ENCODE measurements at regions not wholly inside any gene's neighbourhood (a gene's known extent, or its start where the extent isn't known, plus 50 kb on each side); places are given as distances from the start of the nearest gene placed in this dataset.
"Not testable (repeated sequence)": the region's sequence is repeated elsewhere in the genome, so short reads cannot be mapped to it uniquely, and the experiment has no call there.

- H3K27ac ChIP-seq (ENCODE audit: low read depth in 1 of 2, low read length in 2 of 2): no peak overlapping the region
- TF ChIP-seq, protein P1, sequence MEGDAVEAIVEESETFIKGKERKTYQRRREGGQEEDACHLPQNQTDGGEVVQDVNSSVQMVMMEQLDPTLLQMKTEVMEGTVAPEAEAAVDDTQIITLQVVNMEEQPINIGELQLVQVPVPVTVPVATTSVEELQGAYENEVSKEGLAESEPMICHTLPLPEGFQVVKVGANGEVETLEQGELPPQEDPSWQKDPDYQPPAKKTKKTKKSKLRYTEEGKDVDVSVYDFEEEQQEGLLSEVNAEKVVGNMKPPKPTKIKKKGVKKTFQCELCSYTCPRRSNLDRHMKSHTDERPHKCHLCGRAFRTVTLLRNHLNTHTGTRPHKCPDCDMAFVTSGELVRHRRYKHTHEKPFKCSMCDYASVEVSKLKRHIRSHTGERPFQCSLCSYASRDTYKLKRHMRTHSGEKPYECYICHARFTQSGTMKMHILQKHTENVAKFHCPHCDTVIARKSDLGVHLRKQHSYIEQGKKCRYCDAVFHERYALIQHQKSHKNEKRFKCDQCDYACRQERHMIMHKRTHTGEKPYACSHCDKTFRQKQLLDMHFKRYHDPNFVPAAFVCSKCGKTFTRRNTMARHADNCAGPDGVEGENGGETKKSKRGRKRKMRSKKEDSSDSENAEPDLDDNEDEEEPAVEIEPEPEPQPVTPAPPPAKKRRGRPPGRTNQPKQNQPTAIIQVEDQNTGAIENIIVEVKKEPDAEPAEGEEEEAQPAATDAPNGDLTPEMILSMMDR (IDR thresholded peaks at IDR 0.05): no peak
- peaks cover 8% of the 10 kb centered on the region for H3K4me1 ChIP-seq (ENCODE audit: insufficient read depth, low read length)
- no peak overlapping the region for H3K27ac Mint-ChIP-seq
- H3K9me3 ChIP-seq (ENCODE audit: control insufficient read depth in 1 of 2, insufficient read depth in 1 of 2, low read length in 2 of 2): peaks cover 0 to 3% of the 10 kb centered on the region in 2 experiments
- ATAC-seq (ENCODE audit: poor library complexity) (peak; percentile 46), DNase-seq (peak in 5 of 14 experiments; percentile 2 to 44 (median 18))
- H3K27me3 ChIP-seq (ENCODE audit: control insufficient read depth in 1 of 2, insufficient read depth in 2 of 2, low read length in 2 of 2): no peaks in the 10 kb centered on the region
- no peaks in the 10 kb centered on the region for H3K9me3 Mint-ChIP-seq
- no peak overlapping the region for H3K4me3 ChIP-seq (ENCODE audit: low read length)
- no peaks in the 10 kb centered on the region for H3K36me3 Mint-ChIP-seq (ENCODE audit: low read depth)
- POLR2A ChIA-PET: interaction anchor here (0.8 to 1.5 kb wide), 5 partner anchors 14 to 213 kb away, joined by 3 to 4 read pairs (median 4); partner anchors contain the start of gene TBL1XR1
- peaks cover 12% of the 10 kb centered on the region for H3K4me1 Mint-ChIP-seq (ENCODE audit: low read depth)
- no peaks in the 10 kb centered on the region for H3K27me3 Mint-ChIP-seq
- H3K4me3 Mint-ChIP-seq: no peak overlapping the region
- intact Hi-C loops (cut with DNase I, micrococcal nuclease): no loop called here
- H3K36me3 ChIP-seq (ENCODE audit: insufficient read depth, low read length): no peaks in the 10 kb centered on the region
- CTCF ChIA-PET: no interaction called here
Observed at GRCh38 chr3:177410730-177411129, 213.4 kb upstream of the TBL1XR1 start.

- Histone ChIP-seq H3K9me3 (ENCODE audit: control insufficient read depth in 1 of 2, insufficient read depth in 1 of 2, low read length in 2 of 2) (peaks cover 0 to 3% of the 10 kb centered on the region in 2 experiments), H3K4me3 (ENCODE audit: low read length) (no peak overlapping the region), H3K4me1 (ENCODE audit: insufficient read depth, low read length) (peaks cover 8% of the 10 kb centered on the region), H3K27ac (ENCODE audit: low read depth in 1 of 2, low read length in 2 of 2) (no peak overlapping the region), H3K27me3 (ENCODE audit: control insufficient read depth in 1 of 2, insufficient read depth in 2 of 2, low read length in 2 of 2) (no peaks in the 10 kb centered on the region), H3K36me3 (ENCODE audit: insufficient read depth, low read length) (no peaks in the 10 kb centered on the region)
- Mint-ChIP-seq H3K27me3 (no peaks in the 10 kb centered on the region), H3K36me3 (ENCODE audit: low read depth) (no peaks in the 10 kb centered on the region), H3K4me3 (no peak overlapping the region), H3K27ac (no peak overlapping the region), H3K9me3 (no peaks in the 10 kb centered on the region), H3K4me1 (ENCODE audit: low read depth) (peaks cover 12% of the 10 kb centered on the region)
- TF ChIP-seq, protein P1 (IDR thresholded peaks at IDR 0.05): no peak
- intact Hi-C loops (cut with DNase I, micrococcal nuclease): no loop called here
- POLR2A ChIA-PET: interaction anchor here (0.8 to 1.5 kb wide), 5 partner anchors 14 to 214 kb away, joined by 3 to 4 read pairs (median 4); partner anchors contain the start of gene TBL1XR1
- no peak for ATAC-seq (ENCODE audit: poor library complexity)
- CTCF ChIA-PET: no interaction called here
- no peak for DNase-seq
Observed at GRCh38 chr3:177411201-177411600, 213.9 kb upstream of the TBL1XR1 start.

DNA sequence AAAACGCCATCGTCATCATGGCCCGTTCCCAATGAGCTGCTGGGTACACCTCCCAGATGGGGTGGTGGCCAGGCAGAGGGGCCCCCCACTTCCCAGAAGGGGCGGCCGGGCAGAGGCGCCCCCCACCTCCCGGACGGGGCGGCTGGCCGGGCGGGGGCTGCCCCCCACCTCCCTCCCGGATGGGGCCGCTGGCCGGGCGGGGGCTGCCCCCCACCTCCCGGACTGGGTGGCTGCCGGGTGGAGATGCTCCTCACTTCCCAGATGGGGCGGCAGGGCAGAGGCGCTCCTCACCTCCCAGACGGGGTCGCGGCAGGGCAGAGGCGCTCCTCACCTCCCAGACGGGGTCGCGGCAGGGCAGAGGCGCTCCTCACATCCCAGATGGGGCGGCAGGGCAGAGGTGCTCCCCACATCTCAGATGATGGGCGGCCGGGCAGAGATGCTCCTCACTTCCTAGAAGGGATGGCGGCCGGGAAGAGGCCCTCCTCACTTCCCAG lies 215.4 kb upstream of the TBL1XR1 start:
- H3K4me3 Mint-ChIP-seq; DNase-seq; intact Hi-C loops (cut with DNase I, micrococcal nuclease); ATAC-seq (ENCODE audit: poor library complexity); H3K27me3 Mint-ChIP-seq; H3K27me3 ChIP-seq (ENCODE audit: control insufficient read depth in 1 of 2, insufficient read depth in 2 of 2, low read length in 2 of 2); H3K27ac ChIP-seq (ENCODE audit: low read depth in 1 of 2, low read length in 2 of 2); H3K9me3 Mint-ChIP-seq; H3K4me3 ChIP-seq (ENCODE audit: low read length); H3K36me3 ChIP-seq (ENCODE audit: insufficient read depth, low read length); H3K4me1 ChIP-seq (ENCODE audit: insufficient read depth, low read length); POLR2A ChIA-PET; H3K9me3 ChIP-seq (ENCODE audit: control insufficient read depth in 1 of 2, insufficient read depth in 1 of 2, low read length in 2 of 2); H3K36me3 Mint-ChIP-seq (ENCODE audit: low read depth); CTCF ChIA-PET; H3K27ac Mint-ChIP-seq: not testable (repeated sequence)
- peaks cover 12% of the 10 kb centered on the region for H3K4me1 Mint-ChIP-seq (ENCODE audit: low read depth)

- Histone ChIP-seq H3K9me3 (ENCODE audit: control insufficient read depth in 1 of 2, insufficient read depth in 1 of 2, low read length in 2 of 2) (peaks cover 0 to 3% of the 10 kb centered on the region in 2 experiments), H3K4me1 (ENCODE audit: insufficient read depth, low read length) (peaks cover 8% of the 10 kb centered on the region), H3K36me3 (ENCODE audit: insufficient read depth, low read length) (no peaks in the 10 kb centered on the region), H3K27ac (ENCODE audit: low read depth in 1 of 2, low read length in 2 of 2) (no peak overlapping the region), H3K27me3 (ENCODE audit: control insufficient read depth in 1 of 2, insufficient read depth in 2 of 2, low read length in 2 of 2) (no peaks in the 10 kb centered on the region), H3K4me3 (ENCODE audit: low read length) (no peak overlapping the region)
- no peak overlapping the region for H3K4me3 Mint-ChIP-seq
- ATAC-seq (ENCODE audit: poor library complexity) (no peak), DNase-seq (no peak)
- ChIA-PET CTCF (no interaction called here), POLR2A (no interaction called here)
- TF ChIP-seq, protein P1 (IDR thresholded peaks at IDR 0.05): no peak
- no peaks in the 10 kb centered on the region for H3K36me3 Mint-ChIP-seq (ENCODE audit: low read depth)
- no peaks in the 10 kb centered on the region for H3K27me3 Mint-ChIP-seq
- no peaks in the 10 kb centered on the region for H3K9me3 Mint-ChIP-seq
- intact Hi-C loops (cut with DNase I, micrococcal nuclease): no loop called here
- H3K4me1 Mint-ChIP-seq (ENCODE audit: low read depth): peaks cover 12% of the 10 kb centered on the region
- H3K27ac Mint-ChIP-seq: no peak overlapping the region
Observed at GRCh38 chr3:177414093-177414492, 216.8 kb upstream of the TBL1XR1 start.
